Peyer's patch (tissue), 4 donors: ENCODE measurements at regions not wholly inside any gene's neighbourhood (a gene's known extent, or its start where the extent isn't known, plus 50 kb on each side); places are given as distances from the start of the nearest gene placed in this dataset.
"Not testable (repeated sequence)": the region's sequence is repeated elsewhere in the genome, so short reads cannot be mapped to it uniquely, and the experiment has no call there.

Experiments used
- DNase-seq, 3 donors: peaks; one replicate each; pipeline ENCODE4 v3.0.0-alpha.2; 2017 to 2019
- H3K27ac ChIP-seq, 4 donors: fragments of 200-600 bp; sonication (generic); one replicate each; pipeline ENCODE4 v1.5.1; 2016 to 2019
- H3K27me3 ChIP-seq, 2 donors: fragments of 200-600 bp; sonication (generic); one replicate each; pipeline ENCODE4 v1.5.1; 2019
- H3K36me3 ChIP-seq, 3 donors: fragments of 200-600 bp; sonication (generic); one replicate each; pipeline ENCODE4 v1.5.1; 2016 to 2019
- H3K4me1 ChIP-seq, 4 donors: fragments of 200-600 bp; sonication (generic); one replicate each; pipeline ENCODE4 v1.5.1; 2016 to 2019
- H3K4me3 ChIP-seq, 4 donors: fragments of 200-600 bp; sonication (generic); 1 replicate in 3 of 4; 2 replicates in 1 of 4; pipeline ENCODE4 v1.5.1; 2016 to 2019; ENCODE audit warnings: mild to moderate bottlenecking in 1 of 4
- H3K9me3 ChIP-seq, 4 donors: fragments of 200-600 bp; sonication (generic); one replicate each; pipeline ENCODE4 v1.5.1; 2016 to 2019; ENCODE audit warnings: mild to moderate bottlenecking in 1 of 4
- CTCF ChIP-seq, 6 experiments: fragments of 450-650 bp in 4 of 6; fragments of 200-600 bp in 2 of 6; sonication (generic) in 1 of 6; IDR thresholded peaks; one replicate each; pipeline ENCODE4 v1.5.1; 2017 to 2019; ENCODE audit warnings: antibody characterized with exemption in 6 of 6, mild to moderate bottlenecking in 3 of 6, moderate library complexity in 1 of 6
- POLR2A ChIP-seq, 2 donors: fragments of 450-650 bp; IDR thresholded peaks; one replicate each; pipeline ENCODE4 v1.5.1; 2017; ENCODE audit warnings: antibody characterized with exemption in 2 of 2, mild to moderate bottlenecking in 2 of 2, moderate library complexity in 2 of 2

GRCh38 chr16:19967963-19968362 lies 83.3 kb upstream of the GPRC5B start:
- Histone ChIP-seq H3K4me3 (no peak overlapping the region), H3K36me3 (no peaks in the 10 kb centered on the region), H3K27ac (no peak overlapping the region), H3K9me3 (no peaks in the 10 kb centered on the region), H3K27me3 (no peaks in the 10 kb centered on the region), H3K4me1 (no peaks in the 10 kb centered on the region)
- DNase-seq: no peak
- TF ChIP-seq POLR2A (IDR thresholded peaks at IDR 0.05) (no peak), CTCF (IDR thresholded peaks at IDR 0.05) (no peak)

GRCh38 chr16:19967561-19967960 lies 82.9 kb upstream of the GPRC5B start:
- Histone ChIP-seq H3K27me3 (no peaks in the 10 kb centered on the region), H3K4me3 (no peak overlapping the region), H3K9me3 (no peaks in the 10 kb centered on the region), H3K36me3 (no peaks in the 10 kb centered on the region), H3K4me1 (no peaks in the 10 kb centered on the region), H3K27ac (no peak overlapping the region)
- TF ChIP-seq CTCF (IDR thresholded peaks at IDR 0.05): no peak
- no peak for TF ChIP-seq POLR2A (IDR thresholded peaks at IDR 0.05)
- DNase-seq: no peak

DNA sequence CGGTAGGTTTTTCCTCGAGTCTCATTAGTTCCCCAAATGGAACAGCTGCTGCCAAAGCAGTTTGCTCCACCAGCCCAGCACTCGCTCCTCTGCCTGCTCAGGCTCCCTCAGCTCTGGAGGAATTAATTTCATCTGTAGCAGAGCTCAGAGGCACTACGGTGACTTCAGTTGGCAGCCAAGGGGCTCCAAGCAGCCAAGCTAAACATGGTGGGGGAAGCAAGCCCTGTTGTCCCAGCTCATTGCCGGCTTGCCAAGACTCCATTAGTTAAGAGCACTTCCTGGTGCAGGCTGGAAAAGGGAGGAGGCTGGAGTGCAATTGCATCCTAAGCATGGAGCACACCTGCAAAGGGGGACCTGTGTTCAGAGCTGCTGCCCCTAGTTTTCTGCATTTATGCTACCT lies 78.7 kb upstream of the GPRC5B start:
- no peak for DNase-seq
- Histone ChIP-seq H3K4me1 (no peaks in the 10 kb centered on the region), H3K27me3 (no peaks in the 10 kb centered on the region), H3K4me3 (no peak overlapping the region), H3K36me3 (no peaks in the 10 kb centered on the region), H3K9me3 (no peaks in the 10 kb centered on the region), H3K27ac (no peak overlapping the region)
- TF ChIP-seq CTCF (IDR thresholded peaks at IDR 0.05): no peak
- TF ChIP-seq POLR2A (IDR thresholded peaks at IDR 0.05): no peak

DNA sequence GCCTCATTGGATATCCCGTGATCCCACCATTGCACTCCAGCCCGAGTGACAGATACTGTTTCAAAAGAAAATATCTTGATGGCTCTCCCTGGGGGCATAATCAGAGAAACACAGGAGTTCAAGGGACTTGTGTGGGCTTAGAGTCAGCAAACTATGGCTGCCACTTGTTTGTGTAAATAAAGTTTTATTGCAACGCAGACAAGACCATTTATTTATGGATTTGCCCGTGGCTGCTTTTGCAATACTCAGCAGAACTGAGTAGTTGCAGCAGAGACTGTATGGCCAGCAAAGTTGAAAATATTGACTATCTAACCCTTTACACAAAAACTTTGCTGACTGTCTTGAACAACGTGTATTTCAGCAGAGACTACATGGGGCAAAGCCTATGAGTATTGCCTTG lies 75.5 kb upstream of the GPRC5B start:
- no peak for DNase-seq
- no peaks in the 10 kb centered on the region for H3K36me3 ChIP-seq
- H3K4me1 ChIP-seq: no peaks in the 10 kb centered on the region
- no peak for TF ChIP-seq POLR2A (IDR thresholded peaks at IDR 0.05)
- no peak overlapping the region for H3K27ac ChIP-seq
- no peaks in the 10 kb centered on the region for H3K27me3 ChIP-seq
- no peaks in the 10 kb centered on the region for H3K9me3 ChIP-seq
- H3K4me3 ChIP-seq: no peak overlapping the region

DNA sequence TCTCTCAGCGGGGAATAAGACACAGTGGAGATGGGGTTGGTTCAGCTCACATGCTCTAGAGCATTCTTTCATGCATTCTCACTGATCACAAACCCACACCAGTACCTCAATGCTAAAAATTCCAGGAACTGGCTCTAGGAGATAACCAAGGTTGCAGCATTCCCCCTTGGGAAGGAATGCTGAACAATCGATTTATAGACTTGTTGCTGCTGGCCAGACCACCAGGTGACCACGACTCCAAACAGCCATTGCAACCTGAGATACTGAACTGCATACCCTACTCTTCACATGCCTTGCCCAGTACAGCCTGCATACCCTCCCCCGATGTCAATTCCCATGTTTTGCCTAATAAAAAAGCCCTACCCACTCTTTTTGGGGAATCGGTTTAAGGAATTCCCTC lies 75.1 kb upstream of the GPRC5B start:
- Histone ChIP-seq H3K27me3 (no peaks in the 10 kb centered on the region), H3K4me1 (no peaks in the 10 kb centered on the region), H3K36me3 (no peaks in the 10 kb centered on the region), H3K27ac (no peak overlapping the region), H3K9me3 (no peaks in the 10 kb centered on the region), H3K4me3 (no peak overlapping the region)
- DNase-seq: no peak
- TF ChIP-seq CTCF (IDR thresholded peaks at IDR 0.05) (no peak), POLR2A (IDR thresholded peaks at IDR 0.05) (no peak)

- not testable (repeated sequence) for H3K4me3 ChIP-seq, H3K4me1 ChIP-seq, H3K9me3 ChIP-seq, H3K27me3 ChIP-seq, DNase-seq, H3K36me3 ChIP-seq, H3K27ac ChIP-seq
These were observed 71.2 kb upstream of the GPRC5B start for GRCh38 chr16:19955896-19956295.

- not testable (repeated sequence) for H3K4me3 ChIP-seq, H3K27ac ChIP-seq, H3K27me3 ChIP-seq, H3K36me3 ChIP-seq, H3K4me1 ChIP-seq, H3K9me3 ChIP-seq, DNase-seq
These were observed 70.4 kb upstream of the GPRC5B start for GRCh38 chr16:19955084-19955483.
